Stimulated activated effector memory CD8-positive, alpha-beta T cell treated with anti-CD3 and anti-CD28 coated beads, Interleukin-12 subunit alpha, Interleukin-12 subunit beta, amount 100 ng/mL, for 72 hours (primary cell): ENCODE measurements at regions not wholly inside any gene's neighbourhood (a gene's known extent, or its start where the extent isn't known, plus 50 kb on each side); places are given as distances from the start of the nearest gene placed in this dataset.
"Not testable (repeated sequence)": the region's sequence is repeated elsewhere in the genome, so short reads cannot be mapped to it uniquely, and the experiment has no call there.

Experiments
- ATAC-seq: fragments of 150-1000 bp; cut with Tn5 transposase; 2 replicates; pipeline ENCODE4 v1.10.0; 2021
- DNase-seq, 2 donors: peaks; one replicate each; pipeline ENCODE4 v3.0.0; 2021 to 2022; ENCODE audit warnings: low spot score in 2 of 2
- H3K27ac Mint-ChIP-seq: one replicate; pipeline ENCODE4 v1.8.0; 2022; ENCODE audit warnings: mild to moderate bottlenecking, mixed read lengths
- H3K36me3 Mint-ChIP-seq: one replicate; pipeline ENCODE4 v1.8.0; 2022; ENCODE audit warnings: mild to moderate bottlenecking, mixed read lengths
- H3K4me1 Mint-ChIP-seq: one replicate; pipeline ENCODE4 v1.8.0; 2022; ENCODE audit warnings: mixed read lengths
- H3K4me3 Mint-ChIP-seq: one replicate; pipeline ENCODE4 v1.8.0; 2022; ENCODE audit warnings: mild to moderate bottlenecking, mixed read lengths
- H3K9me3 Mint-ChIP-seq: one replicate; pipeline ENCODE4 v1.8.0; 2022; ENCODE audit warnings: mixed read lengths

GRCh38 chr5:91928754-91929521 lies 545.8 kb upstream of the ARRDC3 start:
- Mint-ChIP-seq H3K36me3 (no peaks in the 10 kb centered on the region), H3K4me3 (no peak overlapping the region), H3K27ac (no peak overlapping the region), H3K4me1 (no peaks in the 10 kb centered on the region), H3K9me3 (peaks cover 5% of the 10 kb centered on the region)
- ATAC-seq (no peak), DNase-seq (no peak)

GRCh38 chr5:91927439-91927838 lies 544.3 kb upstream of the ARRDC3 start:
- Mint-ChIP-seq H3K36me3 (no peaks in the 10 kb centered on the region), H3K9me3 (peaks cover 8% of the 10 kb centered on the region), H3K4me3 (no peak overlapping the region), H3K27ac (no peak overlapping the region), H3K4me1 (no peaks in the 10 kb centered on the region)
- ATAC-seq (no peak), DNase-seq (no peak)

DNA sequence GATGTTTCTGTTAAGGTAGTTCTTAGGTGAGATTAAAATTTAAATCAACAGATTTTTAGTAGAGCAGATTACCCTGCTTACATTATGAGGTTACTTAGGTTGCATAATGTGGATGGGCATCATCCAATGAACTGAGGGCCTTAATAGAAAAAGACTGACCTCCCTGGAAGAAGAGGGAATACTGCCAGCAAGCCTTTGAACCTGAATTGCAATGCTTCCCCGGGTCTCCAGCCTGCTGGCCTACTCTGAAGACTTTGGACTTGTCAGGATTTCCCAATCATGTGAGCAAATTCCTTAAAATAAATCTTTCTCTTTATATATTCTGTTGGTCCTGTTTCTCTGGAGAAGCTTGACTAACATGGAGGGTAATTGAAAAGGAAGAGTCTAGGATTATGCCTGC lies 542.1 kb upstream of the ARRDC3 start:
- ATAC-seq (no peak), DNase-seq (no peak)
- H3K27ac Mint-ChIP-seq, result no peak overlapping the region
- H3K36me3 Mint-ChIP-seq, result no peaks in the 10 kb centered on the region
- H3K4me3 Mint-ChIP-seq, result no peak overlapping the region
- no peaks in the 10 kb centered on the region for H3K4me1 Mint-ChIP-seq
- peaks cover 3% of the 10 kb centered on the region for H3K9me3 Mint-ChIP-seq

- ATAC-seq, DNase-seq, H3K4me1 Mint-ChIP-seq: not testable (repeated sequence)
These were observed 534.1 kb upstream of the ARRDC3 start for GRCh38 chr5:91917037-91917814.

GRCh38 chr5:91910655-91911054 lies 527.5 kb upstream of the ARRDC3 start:
- H3K36me3 Mint-ChIP-seq, result no peaks in the 10 kb centered on the region
- DNase-seq, result no peak
- no peaks in the 10 kb centered on the region for H3K4me1 Mint-ChIP-seq
- H3K4me3 Mint-ChIP-seq, result no peak overlapping the region
- no peak overlapping the region for H3K27ac Mint-ChIP-seq
- H3K9me3 Mint-ChIP-seq, result peaks cover 9% of the 10 kb centered on the region
- no peak for ATAC-seq

More at GRCh38 chr5:91917037-91917814, 534.1 kb upstream of the ARRDC3 start:
- not testable (repeated sequence) for H3K36me3 Mint-ChIP-seq, H3K4me3 Mint-ChIP-seq, H3K27ac Mint-ChIP-seq, H3K9me3 Mint-ChIP-seq

DNA sequence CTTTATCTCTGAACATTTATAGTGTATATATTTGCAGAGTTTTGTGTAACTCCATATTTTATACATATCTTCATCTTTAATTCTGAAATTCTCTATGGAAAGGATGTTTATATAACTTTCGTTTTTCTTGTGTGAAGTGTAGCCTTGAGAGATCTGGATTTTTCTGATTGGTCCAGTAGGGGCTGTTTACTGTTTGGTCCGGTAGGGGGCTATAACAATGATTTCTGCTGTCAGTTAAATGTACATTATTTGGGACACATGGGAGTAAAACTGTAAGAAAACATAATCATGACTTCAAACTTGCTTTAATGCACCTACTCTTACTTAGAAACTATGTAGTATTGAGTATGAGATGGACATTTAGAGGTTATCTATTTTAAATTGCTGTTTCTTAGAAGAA lies 527.1 kb upstream of the ARRDC3 start:
- Mint-ChIP-seq H3K9me3 (peaks cover 9% of the 10 kb centered on the region), H3K36me3 (no peaks in the 10 kb centered on the region), H3K27ac (no peak overlapping the region), H3K4me1 (no peaks in the 10 kb centered on the region), H3K4me3 (no peak overlapping the region)
- DNase-seq, result no peak
- no peak for ATAC-seq

- Mint-ChIP-seq H3K4me1 (no peaks in the 10 kb centered on the region), H3K9me3 (peaks cover 14% of the 10 kb centered on the region), H3K27ac (no peak overlapping the region), H3K36me3 (no peaks in the 10 kb centered on the region), H3K4me3 (no peak overlapping the region)
- DNase-seq, result no peak
- ATAC-seq, result no peak
These were observed 523.4 kb upstream of the ARRDC3 start for GRCh38 chr5:91906494-91906893.

DNA sequence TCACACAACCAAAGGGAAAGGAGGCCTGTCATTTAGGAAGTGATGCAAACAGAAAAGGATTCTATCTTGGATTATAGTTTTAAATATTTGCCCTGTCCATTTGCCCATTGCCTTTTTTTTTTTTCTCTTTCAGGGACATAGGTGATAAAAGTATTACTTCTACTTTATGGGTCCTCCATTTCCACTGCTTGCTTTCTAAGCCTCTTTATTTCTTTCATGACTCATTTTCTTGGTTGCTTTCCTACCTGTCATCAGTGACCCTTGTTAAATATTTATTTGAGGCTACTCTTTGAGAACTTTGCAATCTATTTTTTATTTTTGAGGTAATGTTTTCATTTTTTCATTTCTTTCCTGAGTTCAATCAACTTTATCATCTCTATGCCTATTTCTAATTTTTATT lies 522.9 kb upstream of the ARRDC3 start:
- H3K27ac Mint-ChIP-seq, result no peak overlapping the region
- DNase-seq, result no peak
- H3K36me3 Mint-ChIP-seq, result no peaks in the 10 kb centered on the region
- ATAC-seq, result no peak
- no peaks in the 10 kb centered on the region for H3K4me1 Mint-ChIP-seq
- H3K4me3 Mint-ChIP-seq, result no peak overlapping the region
- H3K9me3 Mint-ChIP-seq, result peaks cover 14% of the 10 kb centered on the region

DNA sequence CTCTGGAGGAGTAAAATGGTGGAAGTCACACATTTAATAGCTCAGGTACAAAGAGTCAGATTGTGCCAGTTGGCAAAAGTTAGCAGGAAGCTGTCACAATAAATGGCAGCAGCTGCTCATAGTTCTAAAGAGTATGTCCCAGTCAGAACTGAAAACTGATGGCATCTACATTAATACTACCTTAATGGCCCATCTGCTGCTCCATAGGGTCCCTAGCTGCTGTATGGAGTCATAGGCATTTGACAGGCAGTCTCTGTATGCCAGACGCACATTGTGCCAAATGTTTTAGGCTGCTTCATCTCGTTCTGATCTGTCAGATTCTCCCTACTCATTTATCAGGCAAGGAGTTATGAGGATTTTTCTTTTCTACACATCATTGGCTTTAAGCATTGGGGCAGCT lies 515.8 kb upstream of the ARRDC3 start:
- ATAC-seq (no peak), DNase-seq (no peak)
- Mint-ChIP-seq H3K4me3 (no peak overlapping the region), H3K27ac (no peak overlapping the region), H3K4me1 (no peaks in the 10 kb centered on the region), H3K36me3 (no peaks in the 10 kb centered on the region), H3K9me3 (peaks cover 8% of the 10 kb centered on the region)

- Mint-ChIP-seq H3K27ac (no peak overlapping the region), H3K36me3 (no peaks in the 10 kb centered on the region), H3K4me1 (no peaks in the 10 kb centered on the region), H3K4me3 (no peak overlapping the region), H3K9me3 (peaks cover 4% of the 10 kb centered on the region)
- DNase-seq (no peak), ATAC-seq (no peak)
These were observed 514.9 kb upstream of the ARRDC3 start for GRCh38 chr5:91898019-91898418.

DNA sequence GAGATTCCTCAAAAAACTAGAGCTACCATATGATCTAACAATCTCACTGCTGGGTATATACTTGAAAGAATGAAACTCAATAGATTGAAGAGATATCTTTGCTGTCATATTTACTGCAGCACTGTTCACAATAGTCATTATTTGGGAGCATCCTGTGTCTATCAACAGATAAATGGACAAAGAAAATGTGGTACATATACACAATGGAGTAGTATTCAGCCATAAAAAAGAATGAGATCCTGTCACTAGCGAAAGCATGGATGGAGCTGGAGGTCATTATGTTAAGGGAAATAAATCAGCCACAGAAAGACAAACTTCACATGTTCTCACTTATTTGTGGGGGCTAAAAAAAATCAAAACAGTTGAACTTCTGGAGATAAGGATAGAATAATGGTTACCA lies 505.7 kb upstream of the ARRDC3 start:
- Mint-ChIP-seq H3K27ac (no peak overlapping the region), H3K9me3 (peaks cover 8% of the 10 kb centered on the region), H3K4me1 (no peaks in the 10 kb centered on the region), H3K36me3 (no peaks in the 10 kb centered on the region), H3K4me3 (no peak overlapping the region)
- no peak for DNase-seq
- no peak for ATAC-seq

DNA sequence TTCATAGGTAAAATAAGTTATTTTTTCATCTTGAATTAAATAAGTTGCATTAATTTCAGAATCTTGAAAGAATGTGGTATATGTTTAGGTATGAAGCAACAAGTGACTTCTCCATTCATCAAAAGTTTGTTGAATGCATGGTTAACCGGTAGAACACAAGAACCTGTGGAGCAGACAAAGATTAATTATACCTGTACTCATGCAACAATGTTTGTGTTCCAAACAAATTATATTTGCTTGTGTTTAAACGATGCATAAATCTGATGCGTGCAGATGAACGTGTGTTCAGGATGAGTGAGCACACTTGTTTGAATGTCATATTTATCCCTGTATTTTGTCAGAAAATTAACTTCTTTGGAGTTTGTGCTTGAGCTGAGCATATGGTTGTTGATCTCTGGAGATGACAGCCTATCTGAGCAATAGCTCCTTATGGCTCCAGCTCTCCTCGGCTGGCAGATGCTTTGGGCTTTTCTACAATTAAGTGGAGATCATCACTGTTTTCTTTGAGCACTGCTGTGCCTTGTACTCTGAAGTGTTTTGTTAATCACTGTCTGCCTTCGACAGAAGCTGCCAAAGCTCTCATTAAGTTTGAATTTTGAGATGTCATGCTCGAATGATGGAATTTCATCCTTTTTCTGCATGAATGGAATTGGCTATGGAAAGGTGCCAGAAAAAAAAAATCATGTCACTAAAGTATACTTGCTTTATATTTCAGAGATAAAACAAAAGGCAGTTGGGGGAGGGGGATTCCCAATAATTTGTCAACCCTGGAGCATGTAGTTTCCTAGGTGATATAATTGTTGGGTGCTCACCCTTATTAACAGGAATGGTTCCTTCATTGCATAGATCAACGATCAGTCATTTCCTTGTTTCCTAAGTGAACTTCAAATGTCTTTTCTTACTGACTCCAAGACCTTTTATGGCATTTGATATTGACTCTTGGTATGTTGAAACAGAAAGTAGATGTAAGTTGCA lies 502.5 kb upstream of the ARRDC3 start:
- DNase-seq (no peak), ATAC-seq (no peak)
- Mint-ChIP-seq H3K27ac (no peak overlapping the region), H3K36me3 (no peaks in the 10 kb centered on the region), H3K4me1 (no peaks in the 10 kb centered on the region), H3K4me3 (no peak overlapping the region), H3K9me3 (peaks cover 10% of the 10 kb centered on the region)

GRCh38 chr5:91884036-91884435 lies 500.9 kb upstream of the ARRDC3 start:
- H3K36me3 Mint-ChIP-seq, result no peaks in the 10 kb centered on the region
- no peak for DNase-seq
- no peaks in the 10 kb centered on the region for H3K4me1 Mint-ChIP-seq
- H3K9me3 Mint-ChIP-seq, result peaks cover 14% of the 10 kb centered on the region
- H3K4me3 Mint-ChIP-seq, result no peak overlapping the region
- H3K27ac Mint-ChIP-seq, result no peak overlapping the region
- no peak for ATAC-seq

DNA sequence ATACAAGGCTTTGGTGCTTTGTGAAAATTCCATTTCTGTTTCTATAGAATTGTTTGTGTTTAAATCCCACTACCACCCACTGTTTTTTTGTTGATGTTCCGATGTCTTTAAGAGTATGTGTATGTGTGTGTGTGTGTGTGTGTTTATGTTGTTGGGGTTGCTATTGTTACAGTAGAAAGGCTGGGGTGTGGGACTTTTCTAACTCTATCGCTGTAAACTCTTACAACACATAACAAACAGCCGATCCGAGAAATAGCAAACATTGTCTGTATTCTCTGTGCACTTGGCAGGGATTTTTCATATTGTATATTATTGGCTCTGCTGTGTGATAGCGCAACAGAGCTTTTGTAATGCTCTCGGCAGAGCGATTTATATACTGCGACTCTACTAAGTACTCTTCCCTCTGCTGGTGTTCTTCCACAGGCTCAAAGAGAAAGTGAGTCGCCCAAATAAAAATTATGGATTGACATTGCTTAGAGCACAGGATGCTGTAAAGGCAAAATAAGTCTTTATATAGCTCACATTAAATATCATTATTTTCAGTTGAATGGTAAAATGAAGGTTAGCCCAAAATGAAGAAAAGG lies 492.2 kb upstream of the ARRDC3 start:
- H3K36me3 Mint-ChIP-seq, result no peaks in the 10 kb centered on the region
- no peaks in the 10 kb centered on the region for H3K4me1 Mint-ChIP-seq
- ATAC-seq (no peak), DNase-seq (no peak)
- no peak overlapping the region for H3K27ac Mint-ChIP-seq
- H3K4me3 Mint-ChIP-seq, result no peak overlapping the region
- peaks cover 8% of the 10 kb centered on the region for H3K9me3 Mint-ChIP-seq

DNA sequence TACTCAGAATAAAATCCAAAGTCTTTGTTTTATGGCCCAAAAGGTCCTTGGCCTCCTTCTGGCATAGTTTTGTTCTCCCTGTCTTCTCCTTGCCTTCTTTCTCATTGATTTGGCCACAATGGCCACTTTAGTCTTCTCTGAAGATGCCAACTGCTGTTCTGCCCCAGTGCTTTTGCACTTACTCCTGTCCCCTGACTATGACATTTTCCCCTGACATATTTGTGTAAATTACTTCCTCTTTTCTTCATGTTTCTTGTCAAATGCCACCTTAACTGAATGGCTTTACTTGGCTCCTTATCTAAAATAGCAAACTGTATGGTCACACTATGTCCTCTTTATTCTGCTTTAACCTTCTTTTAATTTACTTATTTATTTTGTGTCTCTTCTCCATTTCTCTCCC lies 484.7 kb upstream of the ARRDC3 start:
- DNase-seq (no peak), ATAC-seq (no peak)
- Mint-ChIP-seq H3K9me3 (peaks cover 14% of the 10 kb centered on the region), H3K36me3 (no peaks in the 10 kb centered on the region), H3K4me3 (no peak overlapping the region), H3K4me1 (no peaks in the 10 kb centered on the region), H3K27ac (no peak overlapping the region)
